ENCODE measurements at regions not wholly inside any gene's neighbourhood (a gene's known extent, or its start where the extent isn't known, plus 50 kb on each side); places are given as distances from the start of the nearest gene placed in this dataset.

GRCh38 chr10:64859911-64860310 is 1338.7 kb downstream of the REEP3 start:
- H2AFZ ChIP-seq (replicated peaks): no peak overlapping the region
- H3K9ac ChIP-seq: no peak overlapping the region
- H3K4me3 Mint-ChIP-seq: no peak overlapping the region
- no peaks in the 10 kb centered on the region for H3K4me1 ChIP-seq
- no peaks in the 10 kb centered on the region for H3F3A ChIP-seq (ENCODE audit: low read depth)
- H3K4me3 ChIP-seq: no peak overlapping the region
- H3K4me2 ChIP-seq: no peak overlapping the region
- TF ChIP-seq CTCF (IDR thresholded peaks at IDR 0.05): no peak
- no peaks in the 10 kb centered on the region for H4K20me1 ChIP-seq (ENCODE audit: low read depth)
- no peaks in the 10 kb centered on the region for H3K79me2 ChIP-seq (ENCODE audit: low read depth)
- H3K9me3 ChIP-seq (ENCODE audit: low read depth): no peaks in the 10 kb centered on the region
- no peak overlapping the region for H3K27ac ChIP-seq
- H3K9me3 Mint-ChIP-seq: no peaks in the 10 kb centered on the region
- no peaks in the 10 kb centered on the region for H3K36me3 ChIP-seq
- peaks cover 6% of the 10 kb centered on the region for H3K4me1 Mint-ChIP-seq
- no peaks in the 10 kb centered on the region for H3K27me3 Mint-ChIP-seq (ENCODE audit: insufficient read depth, low read depth)
- DNase-seq (ENCODE audit: low spot score): no peak
- H3K27me3 ChIP-seq: no peaks in the 10 kb centered on the region
- no peak overlapping the region for H3K27ac Mint-ChIP-seq
- H3K36me3 Mint-ChIP-seq: no peaks in the 10 kb centered on the region

- H4K20me1 ChIP-seq (ENCODE audit: low read depth): no peaks in the 10 kb centered on the region
- H3K9me3 ChIP-seq (ENCODE audit: low read depth): no peaks in the 10 kb centered on the region
- no peaks in the 10 kb centered on the region for H3K27me3 ChIP-seq
- DNase-seq (ENCODE audit: low spot score): no peak
- H3K9ac ChIP-seq: no peak overlapping the region
- H3K27ac ChIP-seq: no peak overlapping the region
- TF ChIP-seq EZH2 (IDR thresholded peaks at IDR 0.05) (no peak), EZH2phosphoT487 (IDR thresholded peaks at IDR 0.05) (no peak), CTCF (IDR thresholded peaks at IDR 0.05) (no peak)
- Mint-ChIP-seq H3K27me3 (ENCODE audit: insufficient read depth, low read depth) (no peaks in the 10 kb centered on the region), H3K36me3 (no peaks in the 10 kb centered on the region), H3K4me1 (peaks cover 15% of the 10 kb centered on the region), H3K27ac (no peak overlapping the region), H3K9me3 (no peaks in the 10 kb centered on the region), H3K4me3 (no peak overlapping the region)
- H3F3A ChIP-seq (ENCODE audit: low read depth): no peaks in the 10 kb centered on the region
- H3K36me3 ChIP-seq: no peaks in the 10 kb centered on the region
- H3K79me2 ChIP-seq (ENCODE audit: low read depth): no peaks in the 10 kb centered on the region
- no peaks in the 10 kb centered on the region for H3K4me1 ChIP-seq
- no peak overlapping the region for H3K4me3 ChIP-seq
- no peak overlapping the region for H2AFZ ChIP-seq (replicated peaks)
- no peak overlapping the region for H3K4me2 ChIP-seq
These were observed 1342.6 kb downstream of the REEP3 start for GRCh38 chr10:64863836-64864235.

GRCh38 chr10:64867501-64867962 is 1346.3 kb downstream of the REEP3 start:
- Mint-ChIP-seq H3K4me1 (peaks cover 15% of the 10 kb centered on the region), H3K27ac (no peak overlapping the region), H3K27me3 (ENCODE audit: insufficient read depth, low read depth) (no peaks in the 10 kb centered on the region), H3K4me3 (no peak overlapping the region), H3K9me3 (no peaks in the 10 kb centered on the region), H3K36me3 (no peaks in the 10 kb centered on the region)
- Histone ChIP-seq H4K20me1 (ENCODE audit: low read depth) (no peaks in the 10 kb centered on the region), H3K79me2 (ENCODE audit: low read depth) (no peaks in the 10 kb centered on the region), H3K4me3 (no peak overlapping the region), H3F3A (ENCODE audit: low read depth) (no peaks in the 10 kb centered on the region), H3K27ac (no peak overlapping the region), H3K27me3 (no peaks in the 10 kb centered on the region), H3K9me3 (ENCODE audit: low read depth) (no peaks in the 10 kb centered on the region), H2AFZ (replicated peaks) (peak overlapping the region; percentile 50), H3K4me2 (no peak overlapping the region), H3K9ac (no peak overlapping the region), H3K36me3 (no peaks in the 10 kb centered on the region), H3K4me1 (no peaks in the 10 kb centered on the region)
- no peak for DNase-seq (ENCODE audit: low spot score)
- TF ChIP-seq EZH2 (IDR thresholded peaks at IDR 0.05): no peak
- TF ChIP-seq CTCF (IDR thresholded peaks at IDR 0.05): no peak
- TF ChIP-seq EZH2phosphoT487 (IDR thresholded peaks at IDR 0.05): no peak

DNA sequence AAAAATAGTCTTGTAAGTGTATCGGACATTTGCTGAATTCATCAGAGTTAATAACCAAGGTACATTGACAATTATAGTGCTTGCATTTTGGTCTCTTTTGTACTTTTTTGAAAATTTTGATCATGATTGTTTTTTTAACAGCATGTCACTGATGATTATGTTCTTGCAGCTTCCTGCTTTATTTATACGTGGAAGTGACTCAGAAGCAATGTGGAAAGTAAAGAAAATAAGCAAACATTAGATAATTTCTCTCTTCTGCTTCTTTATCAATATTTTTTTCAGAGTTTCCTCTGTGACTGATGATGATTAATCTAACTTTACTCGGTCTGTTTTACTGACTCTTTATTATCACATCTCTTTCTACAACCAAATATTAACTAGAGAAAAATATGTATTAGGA is 1351.9 kb downstream of the REEP3 start:
- Mint-ChIP-seq H3K9me3 (no peaks in the 10 kb centered on the region), H3K4me3 (no peak overlapping the region), H3K4me1 (no peaks in the 10 kb centered on the region), H3K27me3 (ENCODE audit: insufficient read depth, low read depth) (no peaks in the 10 kb centered on the region), H3K27ac (no peak overlapping the region), H3K36me3 (no peaks in the 10 kb centered on the region)
- no peak for TF ChIP-seq EZH2phosphoT487 (IDR thresholded peaks at IDR 0.05)
- no peak for TF ChIP-seq CTCF (IDR thresholded peaks at IDR 0.05)
- no peak for TF ChIP-seq EZH2 (IDR thresholded peaks at IDR 0.05)
- Histone ChIP-seq H2AFZ (replicated peaks) (no peak overlapping the region), H3K9ac (no peak overlapping the region), H3K4me1 (no peaks in the 10 kb centered on the region), H3K9me3 (ENCODE audit: low read depth) (no peaks in the 10 kb centered on the region), H4K20me1 (ENCODE audit: low read depth) (no peaks in the 10 kb centered on the region), H3K4me3 (no peak overlapping the region), H3K27me3 (no peaks in the 10 kb centered on the region), H3K27ac (no peak overlapping the region), H3K4me2 (no peak overlapping the region), H3K79me2 (ENCODE audit: low read depth) (no peaks in the 10 kb centered on the region), H3F3A (ENCODE audit: low read depth) (no peaks in the 10 kb centered on the region), H3K36me3 (no peaks in the 10 kb centered on the region)
- DNase-seq (ENCODE audit: low spot score): no peak

Data from neural progenitor cell (in vitro differentiated cells).